Lower lobe of right lung (tissue), 2 donors: ENCODE measurements at regions not wholly inside any gene's neighbourhood (a gene's known extent, or its start where the extent isn't known, plus 50 kb on each side); places are given as distances from the start of the nearest gene placed in this dataset.
"Not testable (repeated sequence)": the region's sequence is repeated elsewhere in the genome, so short reads cannot be mapped to it uniquely, and the experiment has no call there.

Experiments
- ATAC-seq, 2 donors: fragments of 200-7000 bp; cut with Tn5 transposase; one replicate each; pipeline ENCODE4 v1.9.1; 2020 to 2022; ENCODE audit warnings: mild to moderate bottlenecking in 2 of 2, moderate library complexity in 2 of 2
- DNase-seq: peaks from one replicate; pipeline ENCODE4 v3.0.0-alpha.2; 2020
- H3K27ac ChIP-seq: fragments of 200-600 bp; one replicate; pipeline ENCODE4 v1.8.0; 2022
- H3K27me3 ChIP-seq: fragments of 200-600 bp; one replicate; pipeline ENCODE4 v1.8.0; 2022; ENCODE audit warnings: low read depth
- H3K36me3 ChIP-seq: fragments of 200-600 bp; one replicate; pipeline ENCODE4 v1.8.0; 2022; ENCODE audit warnings: mild to moderate bottlenecking
- H3K4me1 ChIP-seq: fragments of 200-600 bp; one replicate; pipeline ENCODE4 v1.8.0; 2022
- H3K4me3 ChIP-seq: fragments of 200-600 bp; one replicate; pipeline ENCODE4 v1.8.0; 2022; ENCODE audit warnings: mild to moderate bottlenecking
- H3K9me3 ChIP-seq: fragments of 200-600 bp; one replicate; pipeline ENCODE4 v1.8.0; 2022
- intact Hi-C: fragments of 100-400 bp; cut with DNase I; formaldehyde crosslinking; loops from one replicate; pipeline ENCODE4 v1.11.0; 2022
- TF ChIP-seq, protein P1 (sequence below): fragments of 200-600 bp; IDR thresholded peaks from one replicate; pipeline ENCODE4 v1.8.0; 2022; ENCODE audit warnings: antibody characterized with exemption, mild to moderate bottlenecking
- donor health status: DM: no; HTN: yes; CAD: no; lungs with severe emphysema.

DNA sequence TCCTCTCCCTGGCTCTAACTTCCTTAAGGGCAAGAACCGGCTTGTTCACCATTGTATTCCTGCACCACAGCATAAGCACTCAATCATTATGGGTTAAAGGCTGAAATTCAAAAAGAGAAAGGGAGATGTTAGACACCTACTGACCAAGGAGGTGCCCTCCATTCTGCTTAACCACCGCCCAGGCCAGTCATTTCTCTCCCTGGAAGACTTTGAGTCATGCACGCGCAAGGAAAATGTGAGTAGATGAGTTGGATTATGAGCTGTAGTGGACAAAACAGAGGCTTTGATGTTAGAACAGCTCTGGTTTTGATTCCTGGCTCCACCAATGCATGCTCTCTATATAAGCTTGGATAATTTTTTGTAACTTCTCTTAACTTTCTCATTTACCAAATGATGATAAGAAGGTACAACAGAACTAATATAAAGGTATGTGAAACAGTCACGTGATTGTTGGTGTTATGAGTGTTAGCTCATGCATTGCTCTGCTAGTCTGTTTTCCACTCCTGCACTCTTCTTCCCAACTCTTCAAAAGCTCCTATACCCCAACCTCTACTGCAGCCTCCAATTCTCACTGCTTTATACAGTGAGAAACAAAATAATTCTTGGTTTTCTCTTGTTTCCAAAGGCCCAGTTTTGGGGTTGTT, 148.4 kb upstream of the ATP11B start:
- Histone ChIP-seq H3K4me1 (no peaks in the 10 kb centered on the region), H3K9me3 (no peaks in the 10 kb centered on the region), H3K27ac (no peak overlapping the region), H3K27me3 (no peaks in the 10 kb centered on the region), H3K4me3 (no peak overlapping the region), H3K36me3 (no peaks in the 10 kb centered on the region)
- intact Hi-C loops: no loop called here
- ATAC-seq (no peak), DNase-seq (no peak)
- TF ChIP-seq, protein P1, sequence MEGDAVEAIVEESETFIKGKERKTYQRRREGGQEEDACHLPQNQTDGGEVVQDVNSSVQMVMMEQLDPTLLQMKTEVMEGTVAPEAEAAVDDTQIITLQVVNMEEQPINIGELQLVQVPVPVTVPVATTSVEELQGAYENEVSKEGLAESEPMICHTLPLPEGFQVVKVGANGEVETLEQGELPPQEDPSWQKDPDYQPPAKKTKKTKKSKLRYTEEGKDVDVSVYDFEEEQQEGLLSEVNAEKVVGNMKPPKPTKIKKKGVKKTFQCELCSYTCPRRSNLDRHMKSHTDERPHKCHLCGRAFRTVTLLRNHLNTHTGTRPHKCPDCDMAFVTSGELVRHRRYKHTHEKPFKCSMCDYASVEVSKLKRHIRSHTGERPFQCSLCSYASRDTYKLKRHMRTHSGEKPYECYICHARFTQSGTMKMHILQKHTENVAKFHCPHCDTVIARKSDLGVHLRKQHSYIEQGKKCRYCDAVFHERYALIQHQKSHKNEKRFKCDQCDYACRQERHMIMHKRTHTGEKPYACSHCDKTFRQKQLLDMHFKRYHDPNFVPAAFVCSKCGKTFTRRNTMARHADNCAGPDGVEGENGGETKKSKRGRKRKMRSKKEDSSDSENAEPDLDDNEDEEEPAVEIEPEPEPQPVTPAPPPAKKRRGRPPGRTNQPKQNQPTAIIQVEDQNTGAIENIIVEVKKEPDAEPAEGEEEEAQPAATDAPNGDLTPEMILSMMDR: no peak

DNA sequence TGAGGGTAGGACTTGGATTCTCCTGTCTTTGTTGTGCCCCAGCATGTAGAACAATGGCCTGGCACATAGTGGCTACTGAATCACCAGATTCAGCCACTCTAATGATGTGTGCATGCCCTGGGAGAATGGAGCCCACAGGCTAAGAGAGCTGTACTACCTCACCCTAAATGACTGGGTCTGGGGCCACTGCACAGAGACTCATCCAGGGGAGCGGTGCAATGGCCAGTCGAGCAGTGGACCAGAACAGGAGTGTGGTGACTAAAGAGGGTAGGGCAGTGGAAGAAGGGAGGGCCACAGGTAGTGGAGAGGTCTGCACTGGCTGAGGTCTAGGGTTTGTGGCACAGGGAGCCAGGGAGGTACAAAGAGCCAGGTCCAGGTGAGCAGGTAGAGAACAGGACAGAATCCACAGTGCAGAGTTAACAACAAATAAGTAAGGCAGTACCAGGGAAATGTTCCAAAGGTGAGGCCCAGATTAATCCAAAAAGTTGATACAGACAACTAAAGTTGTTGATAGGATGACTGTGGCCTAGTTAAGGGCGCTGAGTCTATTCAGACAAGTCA, 142.7 kb upstream of the ATP11B start:
- no peak for ATAC-seq

DNA sequence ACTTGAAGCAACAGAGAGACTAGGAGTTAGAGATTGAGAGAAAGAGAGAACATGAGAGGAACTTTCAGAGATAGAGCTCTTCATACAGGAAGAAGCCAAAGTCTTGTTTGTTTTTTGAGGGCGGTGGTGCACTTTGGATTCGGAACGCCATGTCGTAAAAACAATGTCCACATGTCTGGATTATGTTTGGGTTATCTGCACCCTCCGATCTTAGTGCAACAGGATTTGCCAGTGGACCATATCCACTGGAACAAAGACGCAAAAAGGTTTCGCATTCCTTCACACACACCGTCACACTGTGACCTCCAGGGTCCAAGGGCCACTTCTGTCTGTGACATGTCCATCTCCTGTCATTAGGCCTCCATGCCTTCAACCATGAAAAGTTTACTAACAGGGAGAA, 141.8 kb upstream of the ATP11B start:
- TF ChIP-seq, protein P1: no peak
- intact Hi-C loops: no loop called here
- ATAC-seq (no peak), DNase-seq (no peak)
- Histone ChIP-seq H3K27ac (no peak overlapping the region), H3K4me1 (no peaks in the 10 kb centered on the region), H3K4me3 (no peak overlapping the region), H3K9me3 (no peaks in the 10 kb centered on the region), H3K36me3 (no peaks in the 10 kb centered on the region), H3K27me3 (no peaks in the 10 kb centered on the region)

More for the DNA sequence above, 142.7 kb upstream of the ATP11B start:
- H3K27ac ChIP-seq: no peak overlapping the region
- TF ChIP-seq, protein P1: no peak
- no peaks in the 10 kb centered on the region for H3K36me3 ChIP-seq
- intact Hi-C loops: no loop called here
- no peak for DNase-seq
- no peaks in the 10 kb centered on the region for H3K4me1 ChIP-seq
- no peaks in the 10 kb centered on the region for H3K27me3 ChIP-seq
- H3K4me3 ChIP-seq: no peak overlapping the region
- no peaks in the 10 kb centered on the region for H3K9me3 ChIP-seq

DNA sequence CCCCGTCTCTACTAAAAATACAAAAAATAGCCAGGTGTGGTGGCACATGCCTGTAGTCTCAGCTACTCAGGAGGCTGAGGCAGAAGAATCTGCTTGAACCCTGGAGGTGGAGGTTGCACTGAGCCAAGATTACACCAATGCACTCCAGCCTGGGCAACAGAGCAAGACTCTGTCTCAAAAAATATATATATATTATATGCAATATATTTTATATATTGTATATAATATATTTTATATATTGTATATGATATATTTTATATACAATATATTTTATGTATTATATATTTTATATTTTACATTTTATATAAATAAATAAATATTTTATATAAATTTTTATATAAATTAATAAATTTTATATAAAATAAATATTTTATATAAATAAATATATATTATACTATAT, 140.2 kb upstream of the ATP11B start:
- H3K36me3 ChIP-seq, ATAC-seq, H3K4me3 ChIP-seq, H3K27ac ChIP-seq, H3K4me1 ChIP-seq, intact Hi-C loops, DNase-seq, H3K27me3 ChIP-seq, H3K9me3 ChIP-seq: not testable (repeated sequence)

DNA sequence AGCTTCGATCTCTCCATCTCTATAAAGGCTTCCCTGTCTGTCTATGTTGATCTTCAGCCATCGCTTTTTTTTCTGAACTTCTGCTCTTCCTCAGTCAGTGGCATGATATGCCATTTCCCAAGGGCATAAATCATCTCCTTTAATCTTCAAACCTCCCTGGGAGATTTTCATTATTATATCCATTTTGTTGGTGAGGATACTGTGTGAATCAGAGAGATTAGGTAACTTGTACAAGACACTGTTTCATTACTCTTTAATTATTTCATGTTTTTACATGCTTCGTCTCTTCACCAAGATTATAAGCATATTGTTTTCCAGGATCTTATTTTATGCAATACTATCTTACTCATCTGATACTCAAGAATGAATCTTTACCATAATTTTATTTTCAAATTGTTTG, 124.8 kb upstream of the ATP11B start:
- H3K36me3 ChIP-seq: no peaks in the 10 kb centered on the region
- ATAC-seq: no peak
- DNase-seq: no peak
- H3K4me3 ChIP-seq: no peak overlapping the region
- TF ChIP-seq, protein P1: no peak
- H3K9me3 ChIP-seq: no peaks in the 10 kb centered on the region
- H3K27ac ChIP-seq: no peak overlapping the region
- H3K4me1 ChIP-seq: no peaks in the 10 kb centered on the region
- intact Hi-C loops: no loop called here
- H3K27me3 ChIP-seq: no peaks in the 10 kb centered on the region

DNA sequence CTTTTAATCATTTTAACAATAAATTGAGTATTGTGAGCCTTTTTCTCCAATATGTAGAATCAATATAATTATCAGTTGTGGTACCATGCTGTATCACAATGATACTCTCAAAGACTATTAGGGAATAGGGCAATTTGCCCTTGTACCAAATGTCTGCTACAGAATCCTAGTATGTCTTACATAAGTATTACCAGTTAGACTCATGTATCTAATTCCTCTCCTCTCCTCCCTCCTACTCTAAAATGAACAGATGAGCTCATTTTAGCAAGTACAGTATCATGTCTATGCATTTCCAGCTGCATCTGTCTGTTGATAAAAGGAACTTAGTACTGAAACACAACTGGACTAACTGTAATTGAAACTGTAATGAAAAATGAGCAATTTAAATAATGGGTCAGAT, 124.3 kb upstream of the ATP11B start:
- Histone ChIP-seq H3K4me3 (no peak overlapping the region), H3K9me3 (no peaks in the 10 kb centered on the region), H3K36me3 (no peaks in the 10 kb centered on the region), H3K4me1 (no peaks in the 10 kb centered on the region), H3K27me3 (no peaks in the 10 kb centered on the region), H3K27ac (no peak overlapping the region)
- ATAC-seq (no peak), DNase-seq (no peak)
- intact Hi-C loops: no loop called here
- TF ChIP-seq, protein P1: no peak
